HL-60 (cell line): ENCODE measurements at regions not wholly inside any gene's neighbourhood (a gene's known extent, or its start where the extent isn't known, plus 50 kb on each side); places are given as distances from the start of the nearest gene placed in this dataset.

Source experiments
- DNase-seq, 2 experiments: peaks; one replicate each; pipeline ENCODE4 v3.0.0-alpha.2; 2010 to 2020; ENCODE audit warnings: low read depth in 1 of 2, low spot score in 1 of 2
- H3K27ac ChIP-seq: fragments of 250-450 bp; sonication (Bioruptor Pico); replicated peaks from 2 replicates; pipeline ENCODE4 v1.5.1; 2020; ENCODE audit warnings: mild to moderate bottlenecking, moderate library complexity
- H3K27me3 ChIP-seq: fragments of 250-450 bp; sonication (Bioruptor Pico); 2 replicates; pipeline ENCODE4 v1.5.1; 2021; ENCODE audit warnings: mild to moderate bottlenecking, moderate library complexity; ENCODE audit not compliant: insufficient read depth, poor library complexity, severe bottlenecking
- H3K4me3 ChIP-seq: replicated peaks from 2 replicates; pipeline ENCODE4 v1.5.1; 2011; ENCODE audit warnings: mild to moderate bottlenecking, control low read depth, low read length; ENCODE audit not compliant: insufficient read depth
- GABPA ChIP-seq: IDR thresholded peaks from 2 replicates; pipeline ENCODE4 v1.6.1; 2012; ENCODE audit warnings: low read depth
- POLR2AphosphoS5 ChIP-seq: IDR thresholded peaks from 2 replicates; pipeline ENCODE4 v1.6.1; 2012; ENCODE audit warnings: low read depth
- REST ChIP-seq: IDR thresholded peaks from 2 replicates; pipeline ENCODE4 v1.6.1; 2012; ENCODE audit warnings: low read depth; ENCODE audit not compliant: insufficient replicate concordance
- SPI1 ChIP-seq: IDR thresholded peaks from 2 replicates; pipeline ENCODE4 v1.6.1; 2012; ENCODE audit warnings: low read depth, mild to moderate bottlenecking, borderline replicate concordance
- TF ChIP-seq, protein P1 (sequence below): IDR thresholded peaks from one replicate; pipeline ENCODE4 v1.5.1; 2011; ENCODE audit warnings: low read length, control low read depth, inconsistent platforms; ENCODE audit not compliant: insufficient read depth

- Histone ChIP-seq H3K27ac (no peak overlapping the region), H3K4me3 (no peak overlapping the region), H3K27me3 (no peaks in the 10 kb centered on the region)
- peak in 1 of 2 experiments; percentile 15 for DNase-seq
- TF ChIP-seq POLR2AphosphoS5 (no peak), REST (no peak), SPI1 (no peak), GABPA (no peak)
- TF ChIP-seq, protein P1, sequence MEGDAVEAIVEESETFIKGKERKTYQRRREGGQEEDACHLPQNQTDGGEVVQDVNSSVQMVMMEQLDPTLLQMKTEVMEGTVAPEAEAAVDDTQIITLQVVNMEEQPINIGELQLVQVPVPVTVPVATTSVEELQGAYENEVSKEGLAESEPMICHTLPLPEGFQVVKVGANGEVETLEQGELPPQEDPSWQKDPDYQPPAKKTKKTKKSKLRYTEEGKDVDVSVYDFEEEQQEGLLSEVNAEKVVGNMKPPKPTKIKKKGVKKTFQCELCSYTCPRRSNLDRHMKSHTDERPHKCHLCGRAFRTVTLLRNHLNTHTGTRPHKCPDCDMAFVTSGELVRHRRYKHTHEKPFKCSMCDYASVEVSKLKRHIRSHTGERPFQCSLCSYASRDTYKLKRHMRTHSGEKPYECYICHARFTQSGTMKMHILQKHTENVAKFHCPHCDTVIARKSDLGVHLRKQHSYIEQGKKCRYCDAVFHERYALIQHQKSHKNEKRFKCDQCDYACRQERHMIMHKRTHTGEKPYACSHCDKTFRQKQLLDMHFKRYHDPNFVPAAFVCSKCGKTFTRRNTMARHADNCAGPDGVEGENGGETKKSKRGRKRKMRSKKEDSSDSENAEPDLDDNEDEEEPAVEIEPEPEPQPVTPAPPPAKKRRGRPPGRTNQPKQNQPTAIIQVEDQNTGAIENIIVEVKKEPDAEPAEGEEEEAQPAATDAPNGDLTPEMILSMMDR, result no peak
Observed at GRCh38 chr6:12608016-12608860, 108.3 kb upstream of the PHACTR1 start.

DNA sequence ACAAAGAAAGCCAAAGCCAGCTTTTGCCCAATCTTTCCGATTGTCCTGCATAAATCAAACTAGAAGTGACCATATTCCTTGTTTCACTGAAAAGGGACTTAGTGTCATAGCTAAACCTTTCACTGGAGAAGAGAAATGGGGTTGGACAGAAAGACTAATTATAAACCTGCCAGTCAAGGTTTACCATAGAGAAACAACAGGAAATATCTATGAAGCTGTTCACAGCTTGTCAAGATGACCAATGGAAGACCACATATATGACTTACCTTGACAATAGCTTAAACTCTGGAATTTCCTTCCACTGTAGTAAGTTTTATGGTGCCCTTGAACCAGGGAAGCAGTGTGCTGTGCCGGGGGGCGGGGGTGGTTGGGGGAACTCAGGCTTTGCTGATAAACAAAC, 107.7 kb upstream of the PHACTR1 start:
- DNase-seq, result no peak
- Histone ChIP-seq H3K27me3 (no peaks in the 10 kb centered on the region), H3K4me3 (no peak overlapping the region), H3K27ac (no peak overlapping the region)
- TF ChIP-seq, protein P1, result no peak
- TF ChIP-seq POLR2AphosphoS5, result no peak

DNA sequence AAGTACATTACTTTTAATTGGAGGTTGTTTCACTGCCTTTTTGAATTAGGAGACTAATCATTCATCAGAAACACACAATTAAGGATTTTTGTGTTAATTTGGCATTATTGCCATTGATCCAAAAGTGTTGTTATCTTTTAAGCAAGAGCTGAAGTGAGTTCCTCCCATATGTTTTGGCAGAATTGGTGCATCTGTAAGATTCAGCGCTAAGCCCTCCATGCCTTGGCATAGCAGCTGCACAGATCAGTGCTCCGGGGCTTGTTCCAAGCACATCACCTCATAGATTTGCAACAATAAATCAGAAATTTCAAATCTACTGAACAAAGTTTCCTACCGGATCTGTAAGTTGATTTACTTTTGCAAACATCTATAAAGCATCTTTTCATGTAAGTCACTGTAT, 106.8 kb upstream of the PHACTR1 start:
- no peak overlapping the region for H3K27ac ChIP-seq
- H3K4me3 ChIP-seq, result no peak overlapping the region
- TF ChIP-seq SPI1, result no peak
- no peak for TF ChIP-seq REST
- no peak for TF ChIP-seq GABPA
- TF ChIP-seq, protein P1, result no peak
- TF ChIP-seq POLR2AphosphoS5, result no peak
- no peaks in the 10 kb centered on the region for H3K27me3 ChIP-seq
- DNase-seq, result no peak

GRCh38 chr6:12610862-12611261, 105.7 kb upstream of the PHACTR1 start:
- TF ChIP-seq SPI1 (no peak), POLR2AphosphoS5 (no peak), REST (no peak)
- Histone ChIP-seq H3K27ac (no peak overlapping the region), H3K4me3 (no peak overlapping the region), H3K27me3 (no peaks in the 10 kb centered on the region)
- no peak for DNase-seq
